ENCODE measurements at regions not wholly inside any gene's neighbourhood (a gene's known extent, or its start where the extent isn't known, plus 50 kb on each side); places are given as distances from the start of the nearest gene placed in this dataset.

DNA sequence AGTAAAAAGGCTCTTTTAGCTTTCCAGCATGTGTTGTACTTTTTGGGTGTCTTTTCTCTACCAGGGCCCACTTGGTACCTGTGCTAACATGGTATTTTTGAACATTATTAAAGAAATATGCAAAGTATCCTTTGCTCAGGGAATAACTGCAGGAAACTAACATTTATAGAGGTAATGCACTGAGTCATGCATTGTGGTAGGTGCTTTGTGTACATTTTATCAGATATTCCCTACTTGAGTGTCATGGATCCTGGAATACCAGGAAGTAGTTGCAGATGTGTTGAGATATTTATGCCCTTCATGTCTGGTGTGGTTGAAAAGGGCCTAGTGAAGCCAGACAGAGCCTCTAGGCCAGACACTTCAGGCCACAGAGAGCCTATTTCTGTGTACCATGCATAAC is 215.5 kb upstream of the CYRIA start:
- Histone ChIP-seq H3K36me3 (replicated peaks; ENCODE audit: insufficient read depth, low read depth) (no peaks in the 10 kb centered on the region), H3K4me1 (ENCODE audit: insufficient read depth) (no peaks in the 10 kb centered on the region), H3K4me3 (no peak overlapping the region), H2AFZ (no peak overlapping the region), H3K79me2 (no peaks in the 10 kb centered on the region), H3K9me2 (replicated peaks; ENCODE audit: insufficient read depth) (no peaks in the 10 kb centered on the region), H3K9me3 (ENCODE audit: low read depth) (no peaks in the 10 kb centered on the region), H3K27ac (no peak overlapping the region), H4K20me1 (ENCODE audit: insufficient read depth, poor library complexity, severe bottlenecking) (no peaks in the 10 kb centered on the region), H3K4me2 (no peak overlapping the region), H3K27me3 (no peaks in the 10 kb centered on the region)
- TF ChIP-seq, protein P1, sequence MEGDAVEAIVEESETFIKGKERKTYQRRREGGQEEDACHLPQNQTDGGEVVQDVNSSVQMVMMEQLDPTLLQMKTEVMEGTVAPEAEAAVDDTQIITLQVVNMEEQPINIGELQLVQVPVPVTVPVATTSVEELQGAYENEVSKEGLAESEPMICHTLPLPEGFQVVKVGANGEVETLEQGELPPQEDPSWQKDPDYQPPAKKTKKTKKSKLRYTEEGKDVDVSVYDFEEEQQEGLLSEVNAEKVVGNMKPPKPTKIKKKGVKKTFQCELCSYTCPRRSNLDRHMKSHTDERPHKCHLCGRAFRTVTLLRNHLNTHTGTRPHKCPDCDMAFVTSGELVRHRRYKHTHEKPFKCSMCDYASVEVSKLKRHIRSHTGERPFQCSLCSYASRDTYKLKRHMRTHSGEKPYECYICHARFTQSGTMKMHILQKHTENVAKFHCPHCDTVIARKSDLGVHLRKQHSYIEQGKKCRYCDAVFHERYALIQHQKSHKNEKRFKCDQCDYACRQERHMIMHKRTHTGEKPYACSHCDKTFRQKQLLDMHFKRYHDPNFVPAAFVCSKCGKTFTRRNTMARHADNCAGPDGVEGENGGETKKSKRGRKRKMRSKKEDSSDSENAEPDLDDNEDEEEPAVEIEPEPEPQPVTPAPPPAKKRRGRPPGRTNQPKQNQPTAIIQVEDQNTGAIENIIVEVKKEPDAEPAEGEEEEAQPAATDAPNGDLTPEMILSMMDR (IDR thresholded peaks at IDR 0.05; ENCODE audit: poor library complexity), result no peak
- TF ChIP-seq EZH2 (IDR thresholded peaks at IDR 0.05; ENCODE audit: borderline replicate concordance), result no peak
- TF ChIP-seq EZH2phosphoT487 (IDR thresholded peaks at IDR 0.05; ENCODE audit: low read depth, severe bottlenecking, unreplicated experiment), result no peak
- no peak for DNase-seq (ENCODE audit: low spot score)

GRCh38 chr2:16871411-16871810 is 205.8 kb upstream of the CYRIA start:
- TF ChIP-seq EZH2 (IDR thresholded peaks at IDR 0.05; ENCODE audit: borderline replicate concordance), result no peak
- TF ChIP-seq EZH2phosphoT487 (IDR thresholded peaks at IDR 0.05; ENCODE audit: low read depth, severe bottlenecking, unreplicated experiment), result no peak
- TF ChIP-seq, protein P1 (IDR thresholded peaks at IDR 0.05; ENCODE audit: poor library complexity), result no peak
- no peak overlapping the region for H3K4me2 ChIP-seq
- DNase-seq (ENCODE audit: low spot score), result no peak
- no peaks in the 10 kb centered on the region for H3K9me2 ChIP-seq (replicated peaks; ENCODE audit: insufficient read depth)
- H3K9me3 ChIP-seq (ENCODE audit: low read depth), result no peaks in the 10 kb centered on the region
- no peak overlapping the region for H3K27ac ChIP-seq
- H3K4me3 ChIP-seq, result no peak overlapping the region
- peaks cover 8% of the 10 kb centered on the region for H3K4me1 ChIP-seq (ENCODE audit: insufficient read depth)
- no peak overlapping the region for H2AFZ ChIP-seq
- H3K79me2 ChIP-seq, result no peaks in the 10 kb centered on the region
- no peaks in the 10 kb centered on the region for H4K20me1 ChIP-seq (ENCODE audit: insufficient read depth, poor library complexity, severe bottlenecking)
- 82% methylated on average over 2 of the region's 2 CpGs for WGBS (ENCODE audit: low lambda C conversion rate, missing lambda C conversion rate)
- no peaks in the 10 kb centered on the region for H3K27me3 ChIP-seq
- H3K36me3 ChIP-seq (replicated peaks; ENCODE audit: insufficient read depth, low read depth), result no peaks in the 10 kb centered on the region

GRCh38 chr2:16870491-16871076 is 204.9 kb upstream of the CYRIA start:
- TF ChIP-seq, protein P1 (IDR thresholded peaks at IDR 0.05; ENCODE audit: poor library complexity), result no peak
- TF ChIP-seq EZH2phosphoT487 (IDR thresholded peaks at IDR 0.05; ENCODE audit: low read depth, severe bottlenecking, unreplicated experiment), result no peak
- no peaks in the 10 kb centered on the region for H3K27me3 ChIP-seq
- no peaks in the 10 kb centered on the region for H4K20me1 ChIP-seq (ENCODE audit: insufficient read depth, poor library complexity, severe bottlenecking)
- no peak overlapping the region for H3K4me2 ChIP-seq
- H3K4me1 ChIP-seq (ENCODE audit: insufficient read depth), result peaks cover 8% of the 10 kb centered on the region
- H3K79me2 ChIP-seq, result no peaks in the 10 kb centered on the region
- H3K27ac ChIP-seq, result no peak overlapping the region
- H2AFZ ChIP-seq, result no peak overlapping the region
- WGBS (ENCODE audit: low lambda C conversion rate, missing lambda C conversion rate), result 84% methylated on average over 5 of the region's 5 CpGs
- no peaks in the 10 kb centered on the region for H3K9me3 ChIP-seq (ENCODE audit: low read depth)
- H3K9me2 ChIP-seq (replicated peaks; ENCODE audit: insufficient read depth), result no peaks in the 10 kb centered on the region
- H3K36me3 ChIP-seq (replicated peaks; ENCODE audit: insufficient read depth, low read depth), result no peaks in the 10 kb centered on the region
- DNase-seq (ENCODE audit: low spot score), result no peak
- H3K4me3 ChIP-seq, result no peak overlapping the region

DNA sequence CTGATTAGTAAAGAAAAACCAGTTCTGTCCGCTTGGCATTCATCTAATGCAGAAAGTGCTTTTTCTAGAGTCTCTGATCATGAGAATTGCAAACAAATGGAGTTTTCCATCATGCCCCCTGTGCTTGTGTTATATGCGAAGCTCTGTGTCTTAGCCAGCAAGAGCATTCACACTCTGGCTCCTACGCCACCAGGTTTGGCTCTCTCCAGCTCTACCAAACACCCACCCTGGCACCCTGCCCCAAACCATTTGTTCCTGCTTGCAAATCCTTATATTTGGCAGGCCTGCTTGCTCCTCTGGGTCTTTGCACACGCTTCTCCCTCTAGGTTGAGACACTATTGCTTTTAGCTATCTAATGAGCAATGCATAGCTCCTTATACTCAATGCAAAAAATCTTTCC is 204.1 kb upstream of the CYRIA start:
- Histone ChIP-seq H3K27me3 (no peaks in the 10 kb centered on the region), H3K36me3 (replicated peaks; ENCODE audit: insufficient read depth, low read depth) (no peaks in the 10 kb centered on the region), H3K4me3 (no peak overlapping the region), H4K20me1 (ENCODE audit: insufficient read depth, poor library complexity, severe bottlenecking) (no peaks in the 10 kb centered on the region), H3K27ac (no peak overlapping the region), H3K9me3 (ENCODE audit: low read depth) (no peaks in the 10 kb centered on the region), H3K79me2 (no peaks in the 10 kb centered on the region), H3K9me2 (replicated peaks; ENCODE audit: insufficient read depth) (no peaks in the 10 kb centered on the region), H3K4me2 (no peak overlapping the region), H3K4me1 (ENCODE audit: insufficient read depth) (peaks cover 8% of the 10 kb centered on the region), H2AFZ (no peak overlapping the region)
- no peak for DNase-seq (ENCODE audit: low spot score)
- WGBS (ENCODE audit: low lambda C conversion rate, missing lambda C conversion rate), result 94% methylated on average over 4 of the region's 4 CpGs
- TF ChIP-seq, protein P1 (IDR thresholded peaks at IDR 0.05; ENCODE audit: poor library complexity), result no peak
- TF ChIP-seq EZH2 (IDR thresholded peaks at IDR 0.05; ENCODE audit: borderline replicate concordance) (no peak), EZH2phosphoT487 (IDR thresholded peaks at IDR 0.05; ENCODE audit: low read depth, severe bottlenecking, unreplicated experiment) (no peak)

All from hepatocyte (in vitro differentiated cells).